GM21526 (cell line): ENCODE measurements at regions not wholly inside any gene's neighbourhood (a gene's known extent, or its start where the extent isn't known, plus 50 kb on each side); places are given as distances from the start of the nearest gene placed in this dataset.
"Not testable (repeated sequence)": the region's sequence is repeated elsewhere in the genome, so short reads cannot be mapped to it uniquely, and the experiment has no call there.

Experiments
- ATAC-seq: cut with Tn5 transposase; IDR thresholded peaks from one replicate; pipeline ENCODE4 v1.9.1; 2021; ENCODE audit warnings: moderate library complexity; ENCODE audit not compliant: unreplicated experiment, low FRiP score

DNA sequence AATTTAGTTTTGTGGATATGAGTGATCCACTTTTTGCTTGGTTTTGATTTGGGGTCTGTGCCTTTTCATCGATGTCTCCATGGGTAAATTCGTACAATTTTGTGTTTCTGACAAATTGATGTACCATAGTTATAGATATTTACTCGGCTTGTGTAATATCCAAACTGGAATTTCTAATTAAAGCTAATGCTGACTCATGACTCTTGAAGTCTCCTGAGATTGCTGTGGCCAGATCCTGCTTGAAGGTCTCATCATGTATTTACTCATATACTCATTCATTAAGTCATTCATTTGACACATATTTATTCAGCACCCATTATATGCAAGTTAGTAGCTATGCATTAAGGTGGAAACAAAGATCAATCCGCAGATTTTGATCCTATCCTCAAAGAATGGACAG lies 423.2 kb downstream of the RWDD3 start:
- ATAC-seq = no peak

DNA sequence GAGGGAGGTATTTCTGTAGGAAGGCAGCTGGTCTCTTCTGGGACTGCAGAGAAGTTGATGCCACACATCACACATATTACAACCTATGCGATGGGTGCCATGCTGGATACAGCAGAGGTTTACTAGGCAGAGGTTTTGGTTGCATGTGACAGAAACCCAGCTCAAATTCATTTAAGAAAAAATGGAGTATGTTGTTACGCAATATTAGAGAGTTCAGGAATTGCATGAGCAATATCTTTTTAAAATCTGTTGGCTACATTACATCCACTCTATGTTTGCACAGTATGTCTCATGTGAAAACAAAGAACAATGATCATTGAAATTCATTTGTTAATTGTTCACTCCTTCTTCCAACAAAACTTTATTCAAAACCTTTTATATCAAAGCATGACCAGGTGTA lies 425.2 kb downstream of the RWDD3 start:
- no peak for ATAC-seq

DNA sequence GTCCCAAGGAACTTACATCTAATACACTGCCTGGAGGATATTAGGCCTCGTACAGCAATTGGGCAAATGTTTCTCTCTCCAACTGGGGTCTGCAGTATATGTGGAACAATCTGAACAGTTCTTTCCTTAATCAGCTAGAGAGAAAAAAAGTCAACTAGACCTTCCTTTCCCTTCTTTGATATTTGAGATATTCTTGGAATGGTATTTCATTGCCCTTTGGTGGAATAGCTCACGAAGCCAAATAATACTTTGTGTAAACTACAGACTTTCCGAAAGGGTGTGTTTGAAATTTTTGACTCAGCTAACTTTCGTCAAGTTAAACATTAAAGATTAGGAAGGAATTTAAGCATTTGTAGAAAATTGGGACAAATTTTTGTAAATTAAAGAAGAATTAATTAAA lies 425.6 kb downstream of the RWDD3 start:
- ATAC-seq = no peak

DNA sequence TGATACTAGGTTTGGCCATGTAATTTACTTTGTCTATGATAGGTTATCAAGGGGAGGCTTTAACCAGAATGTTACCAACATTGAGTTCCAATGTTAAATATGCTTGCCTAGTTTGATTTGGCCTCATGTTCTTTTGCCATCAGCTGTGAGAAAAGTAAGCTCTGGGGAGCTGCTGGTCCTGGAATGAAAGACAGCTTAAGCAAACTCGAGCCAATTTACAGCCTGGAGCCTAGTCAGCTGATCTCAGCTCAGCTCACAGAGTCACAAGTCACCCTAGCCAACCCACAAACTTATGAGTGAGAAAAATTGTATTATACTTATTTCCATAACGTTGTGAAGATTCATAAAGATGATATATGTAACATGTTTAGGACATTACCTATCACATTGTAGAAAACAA lies 426.7 kb downstream of the RWDD3 start:
- no peak for ATAC-seq

DNA sequence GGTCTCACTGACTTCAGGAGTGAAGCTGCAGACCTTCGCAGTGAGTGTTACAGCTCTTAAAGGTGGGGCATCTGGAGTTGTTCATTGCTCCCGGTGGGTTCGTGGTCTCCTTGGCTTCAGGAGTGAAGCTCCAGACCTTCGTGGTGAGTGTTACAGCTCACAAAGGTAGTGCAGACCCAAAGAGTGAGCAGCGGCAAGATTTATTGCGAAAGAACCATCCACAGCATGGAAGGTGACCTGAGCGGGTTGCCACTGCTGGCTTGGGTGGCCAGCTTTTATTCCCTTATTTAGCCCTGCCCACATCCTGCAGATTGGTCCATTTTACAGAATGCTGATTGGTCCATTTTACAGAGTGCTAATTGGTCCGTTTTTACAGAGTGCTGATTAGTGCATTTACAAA lies 429.5 kb downstream of the RWDD3 start:
- not testable (repeated sequence) for ATAC-seq

DNA sequence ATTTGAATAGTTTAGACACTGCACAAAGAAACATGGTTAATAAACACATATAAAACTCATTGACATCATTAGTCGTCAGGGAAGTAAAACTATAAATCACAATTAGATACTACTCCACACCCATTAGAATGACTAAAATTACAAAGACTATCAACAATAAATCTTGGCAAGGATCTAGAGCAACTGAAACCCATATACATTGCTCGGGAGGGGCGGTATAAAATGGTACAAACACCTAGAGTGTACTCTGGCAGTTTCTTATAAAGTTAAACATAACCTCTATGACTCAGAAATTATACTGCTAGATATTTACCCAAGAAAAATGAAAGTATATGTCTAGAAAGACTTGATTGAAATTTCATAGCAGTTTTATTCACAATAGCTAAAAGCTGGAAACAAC lies 434.2 kb downstream of the RWDD3 start:
- no peak for ATAC-seq

DNA sequence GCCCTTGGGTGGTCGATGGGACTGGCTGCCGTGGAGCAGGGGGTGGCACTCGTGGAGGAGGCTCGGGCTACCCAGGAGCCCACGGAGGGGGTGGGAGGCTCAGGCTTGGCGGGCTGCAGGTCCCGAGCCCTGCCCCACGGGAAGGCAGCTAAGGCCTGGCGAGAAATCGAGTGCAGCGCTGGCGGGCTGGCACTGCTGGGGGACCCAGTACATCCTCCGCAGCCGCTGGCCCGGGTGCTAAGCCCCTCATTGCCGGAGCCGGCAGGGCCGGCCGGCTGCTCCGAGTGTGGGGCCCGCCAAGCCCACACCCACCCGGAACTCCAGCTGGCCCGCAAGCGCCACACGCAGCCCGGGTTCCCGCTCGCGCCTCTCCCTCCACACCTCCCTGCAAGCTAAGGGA lies 435.6 kb downstream of the RWDD3 start:
- ATAC-seq = not testable (repeated sequence)

DNA sequence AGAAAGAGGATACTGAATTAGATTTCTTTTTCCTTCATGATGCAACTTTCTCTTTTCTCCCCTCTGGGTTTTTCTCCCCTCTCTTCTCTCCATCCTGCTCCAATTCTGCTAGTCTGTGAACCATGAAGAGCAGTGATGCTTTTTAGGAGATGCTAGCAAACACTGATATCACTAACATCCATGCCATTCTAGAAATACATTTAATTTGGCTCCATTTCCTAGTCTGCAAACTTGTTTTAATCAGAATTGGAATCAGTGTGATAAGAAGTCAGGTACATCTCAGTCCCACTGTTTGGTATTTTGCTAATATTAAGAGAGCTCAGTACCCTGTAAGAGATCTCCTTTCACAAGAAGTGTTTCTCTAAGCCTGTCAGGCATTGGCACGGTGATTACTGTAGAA lies 437.1 kb downstream of the RWDD3 start:
- no peak for ATAC-seq

DNA sequence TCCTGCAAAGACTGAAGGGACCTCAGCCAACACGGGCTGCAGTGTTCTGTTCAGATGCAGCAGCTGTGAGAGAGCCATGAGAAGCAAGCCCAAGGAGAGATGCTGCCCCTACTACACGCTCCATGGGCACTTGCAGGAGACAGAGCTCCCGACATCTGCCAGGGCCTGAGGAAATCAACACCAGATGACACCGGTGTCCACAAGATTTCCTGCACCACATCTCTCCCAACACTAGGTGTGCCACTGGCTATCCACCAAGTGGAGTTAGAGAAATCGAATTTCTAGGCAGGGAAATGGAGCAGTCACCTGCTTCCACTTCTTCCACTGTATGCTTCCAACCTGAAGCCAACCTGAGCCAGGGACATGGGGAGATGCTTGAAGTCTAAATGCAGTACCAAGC lies 445.3 kb downstream of the RWDD3 start:
- no peak for ATAC-seq

DNA sequence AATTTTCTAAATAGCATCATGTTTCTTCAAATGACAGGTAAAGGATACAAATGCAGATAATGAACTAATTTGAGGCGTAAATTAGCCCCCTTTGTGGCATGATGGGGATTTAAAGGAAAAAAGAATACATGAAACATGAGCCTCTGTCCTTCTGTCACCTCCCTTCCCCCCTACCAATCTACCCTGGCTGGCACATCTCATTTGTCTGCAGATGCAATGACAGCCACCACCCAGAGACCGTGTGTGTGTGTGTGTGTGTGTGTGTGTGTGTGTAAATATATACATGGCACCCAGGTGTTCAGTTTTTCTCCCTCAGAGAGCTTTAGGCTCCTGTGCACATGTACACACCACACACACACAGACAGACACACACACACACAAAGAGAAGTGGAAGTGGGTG lies 451.1 kb downstream of the RWDD3 start:
- ATAC-seq = no peak

DNA sequence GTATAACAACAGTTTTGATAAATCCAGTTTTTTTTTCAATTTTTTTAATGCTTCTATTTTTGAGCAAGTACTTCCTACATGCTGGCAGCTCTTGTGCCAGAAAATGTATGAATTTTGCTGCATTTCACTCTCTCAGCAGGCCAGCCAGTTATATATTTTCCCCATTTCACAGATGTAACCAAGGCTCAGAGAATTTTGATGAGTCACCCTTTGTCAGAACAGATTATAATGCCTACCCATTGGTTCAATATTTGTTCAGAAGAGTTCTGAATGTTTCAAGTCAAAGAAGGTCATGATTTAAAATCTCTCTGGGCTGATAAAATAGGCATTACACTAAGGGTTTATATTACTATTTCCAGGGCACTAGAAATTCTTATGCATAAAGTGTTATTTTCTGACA lies 452.2 kb downstream of the RWDD3 start:
- ATAC-seq = no peak

DNA sequence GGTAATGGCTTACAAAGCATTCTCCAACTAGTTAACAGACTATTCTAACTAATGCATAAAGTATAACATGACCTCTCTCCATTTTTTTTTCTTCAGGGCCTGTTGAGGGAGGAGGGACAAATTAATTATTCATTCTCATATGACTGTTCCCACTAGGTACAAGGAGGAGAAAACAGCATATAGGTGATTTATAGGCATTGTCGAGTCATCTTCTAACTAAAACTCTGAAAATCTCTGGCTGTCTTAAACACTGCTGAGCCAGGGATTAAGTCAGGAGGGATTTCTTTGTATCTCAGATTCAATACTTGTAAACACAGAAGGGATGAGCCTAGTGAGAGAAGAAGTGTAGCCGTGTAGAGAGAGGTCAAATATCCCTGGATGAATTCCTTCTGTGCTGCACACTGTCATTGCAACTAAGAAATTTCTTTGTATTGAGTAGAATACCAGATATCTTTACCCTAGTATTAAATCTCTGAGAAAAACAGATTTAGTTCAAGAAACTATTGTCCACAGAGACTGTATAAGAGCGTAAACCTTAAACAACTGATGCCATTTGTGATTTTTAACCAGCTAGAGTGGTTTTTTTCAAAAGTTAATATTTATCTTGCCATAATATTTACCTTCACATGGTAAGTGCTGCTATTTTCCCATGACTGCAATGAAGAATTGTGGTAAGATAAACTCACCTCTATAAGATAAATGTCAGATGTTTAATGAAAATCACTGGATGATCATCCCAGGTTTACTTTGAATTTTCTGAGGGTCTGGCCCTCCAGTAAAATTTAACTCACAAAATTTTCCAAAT lies 465.3 kb downstream of the RWDD3 start:
- ATAC-seq = no peak

DNA sequence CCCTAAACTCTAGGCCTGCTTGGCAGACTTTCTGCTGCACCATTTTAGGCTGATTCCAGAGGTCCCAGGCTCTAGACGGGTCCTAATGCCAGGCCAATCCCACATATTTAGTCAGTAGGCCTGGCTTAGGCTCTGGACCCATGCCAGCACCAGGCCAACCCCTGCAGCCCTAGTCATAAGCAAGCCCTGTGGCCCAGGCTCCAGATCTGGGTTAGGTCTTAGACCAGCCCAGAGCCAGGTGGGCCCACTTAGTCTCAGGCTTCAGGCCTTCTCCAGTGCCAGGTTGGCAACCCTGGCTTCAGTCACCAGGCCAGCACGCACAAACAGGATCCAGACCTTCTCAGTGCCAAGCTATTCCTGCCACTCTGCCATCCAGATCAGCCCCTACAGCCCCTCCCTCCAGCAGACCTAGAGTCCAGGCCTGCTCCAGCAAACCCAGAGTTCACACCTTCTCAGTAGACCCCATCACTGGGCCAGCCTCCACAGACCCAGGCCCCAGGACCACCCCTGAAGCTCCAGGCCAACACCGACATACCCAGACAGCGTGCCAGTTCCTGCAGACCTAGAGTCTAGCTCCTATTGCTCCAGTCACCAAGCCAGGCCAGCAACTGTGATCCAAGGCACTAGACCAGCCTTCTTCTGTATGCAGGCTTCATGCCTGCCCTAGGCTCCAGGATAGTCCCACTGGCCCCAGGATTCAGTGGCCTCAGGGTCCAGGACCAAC lies 467.6 kb downstream of the RWDD3 start:
- ATAC-seq = no peak

DNA sequence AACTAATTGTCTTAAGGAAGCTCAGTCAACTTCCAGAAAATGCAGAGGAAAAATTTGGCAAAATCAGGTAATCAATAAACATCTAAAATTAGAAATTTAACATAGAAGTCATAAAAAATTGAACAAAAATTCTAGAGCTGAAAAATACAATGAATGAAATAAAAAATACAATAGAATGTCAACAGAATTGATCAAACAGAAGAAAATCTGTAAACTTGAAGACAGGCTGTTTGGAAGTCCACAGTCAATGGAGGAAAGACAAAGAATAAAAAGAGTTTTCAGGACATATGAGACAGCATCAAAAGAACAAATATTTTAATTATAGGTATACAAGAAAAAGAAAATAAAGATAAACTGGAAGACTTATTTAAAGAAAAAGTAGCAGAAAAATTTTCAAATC lies 469.0 kb downstream of the RWDD3 start:
- no peak for ATAC-seq

DNA sequence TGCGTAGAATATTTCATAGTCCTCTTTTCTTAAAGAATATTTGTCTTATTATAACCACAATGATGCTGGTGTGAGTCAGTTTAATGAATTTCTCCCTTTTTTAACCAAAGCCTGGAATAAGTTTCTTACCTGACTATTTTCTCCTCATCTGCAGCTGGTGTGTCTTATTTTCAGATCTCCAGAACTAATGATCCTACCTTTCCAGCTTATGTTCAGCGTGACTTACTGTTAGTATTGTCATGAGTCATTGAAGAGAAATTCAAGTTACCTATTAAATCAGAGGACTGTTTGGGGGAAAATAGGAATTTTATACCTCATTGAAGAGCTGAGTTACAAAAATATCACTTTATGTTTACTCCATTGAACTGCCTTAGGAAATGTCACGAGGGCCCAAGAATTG lies 482.1 kb downstream of the RWDD3 start:
- no peak for ATAC-seq

DNA sequence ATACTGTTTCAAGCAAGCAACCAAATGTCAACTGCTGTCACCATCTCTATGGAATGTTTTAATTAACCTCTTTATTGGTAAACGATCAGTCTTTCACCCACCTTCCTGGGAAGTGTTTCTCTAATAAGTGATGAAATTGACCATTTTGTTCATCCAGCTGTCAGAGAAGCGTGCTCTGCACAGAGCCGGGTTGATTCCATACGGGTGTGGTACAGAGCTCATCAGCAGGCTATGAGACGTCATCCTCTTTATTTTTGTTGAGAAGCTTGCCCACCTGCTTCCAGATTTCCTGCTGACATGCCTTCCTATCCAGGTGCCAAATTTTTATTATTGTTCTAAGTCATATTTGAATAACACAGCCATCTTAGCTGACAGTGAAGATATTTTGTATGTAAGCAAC lies 482.5 kb downstream of the RWDD3 start:
- ATAC-seq = no peak

DNA sequence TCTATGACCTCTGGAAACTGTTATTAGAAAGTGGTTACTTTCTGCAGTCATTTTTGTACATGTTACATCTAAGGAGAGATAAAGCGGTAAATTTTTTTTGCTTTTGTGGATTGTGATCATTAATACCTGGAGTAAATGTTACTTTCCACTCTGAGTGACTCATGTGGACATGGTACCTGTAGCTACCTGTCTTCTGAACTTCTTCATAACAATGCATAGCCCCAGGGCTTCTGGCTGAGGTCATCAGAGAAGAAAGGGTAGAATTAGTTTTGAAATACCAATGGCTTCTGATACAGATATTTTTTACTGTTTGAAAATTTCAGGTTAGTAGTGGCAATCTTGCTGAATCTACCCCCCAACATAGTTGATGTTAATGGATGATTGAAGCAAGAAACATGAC lies 489.3 kb downstream of the RWDD3 start:
- ATAC-seq = no peak

DNA sequence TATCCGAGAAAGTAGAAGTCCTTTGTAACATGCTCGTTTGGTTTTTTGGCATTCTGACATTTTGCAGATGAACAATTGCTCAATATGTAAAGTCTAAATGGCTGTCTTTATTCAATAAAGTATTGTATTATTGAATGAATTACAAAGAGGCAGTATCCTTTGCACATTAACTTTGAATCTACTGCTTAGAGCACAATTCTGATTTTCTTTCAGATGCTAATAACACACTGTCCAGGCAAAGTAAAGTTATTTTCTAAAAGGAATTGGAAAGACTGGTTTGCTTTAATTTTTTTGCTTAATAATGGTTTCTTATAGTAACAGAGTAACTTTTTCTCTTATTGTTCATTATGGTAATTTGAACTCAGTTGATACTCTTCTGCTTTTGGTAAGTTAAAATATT lies 494.8 kb downstream of the RWDD3 start:
- no peak for ATAC-seq

DNA sequence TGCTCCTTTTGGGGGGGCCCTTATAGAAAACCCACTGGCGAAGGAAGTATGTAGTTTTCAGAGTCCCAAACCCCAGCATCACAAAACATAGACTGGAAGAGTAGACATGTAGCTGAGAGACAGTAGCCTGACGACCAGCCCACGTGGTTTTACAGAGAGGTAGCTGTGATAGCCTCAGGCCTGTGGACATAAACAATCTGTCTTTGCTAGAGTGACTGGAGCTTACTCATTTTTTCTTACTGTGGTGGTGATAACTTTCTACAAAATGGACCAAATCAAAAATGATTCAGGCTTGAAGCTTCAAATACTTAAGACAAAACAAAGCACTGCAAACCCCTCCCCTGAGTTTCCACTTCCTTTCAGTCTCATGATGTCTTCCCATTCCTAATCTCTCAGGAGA lies 497.0 kb downstream of the RWDD3 start:
- ATAC-seq = no peak

DNA sequence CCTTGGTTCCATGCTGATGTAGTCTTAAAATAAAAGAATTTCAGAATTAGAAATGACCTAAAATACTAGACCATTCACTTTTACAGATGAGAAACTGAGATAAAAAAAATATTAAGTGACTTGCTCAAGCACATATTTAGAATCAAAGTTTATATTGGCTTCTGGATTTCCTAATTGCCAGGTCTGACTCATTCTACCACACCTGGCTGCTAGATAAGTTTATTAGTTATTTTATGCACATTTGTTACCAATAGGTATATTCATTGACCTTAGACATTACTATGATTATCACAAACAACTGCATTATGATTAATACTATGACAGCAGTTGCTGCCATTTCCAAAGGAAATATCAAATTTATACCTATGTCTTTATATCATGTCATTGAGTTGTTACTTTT lies 497.5 kb downstream of the RWDD3 start:
- no peak for ATAC-seq

DNA sequence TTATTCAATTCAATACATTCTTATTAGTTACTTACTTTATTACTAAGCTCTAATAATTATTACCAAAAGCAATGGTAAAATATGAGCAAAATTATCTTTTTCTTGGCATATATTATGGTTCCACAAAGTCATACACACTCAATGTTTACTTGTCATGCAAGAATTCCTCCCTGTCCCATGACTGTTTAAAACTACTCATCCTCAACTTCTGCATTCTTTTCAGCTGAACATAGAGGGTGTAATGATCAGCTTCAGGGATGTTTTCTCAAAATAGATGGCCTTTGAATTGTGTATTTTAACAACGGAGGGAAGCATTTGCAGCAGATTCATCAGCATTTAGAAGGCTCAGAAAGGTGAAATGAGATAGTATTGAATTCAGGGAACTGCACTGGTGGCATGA lies 499.0 kb downstream of the RWDD3 start:
- ATAC-seq = no peak

DNA sequence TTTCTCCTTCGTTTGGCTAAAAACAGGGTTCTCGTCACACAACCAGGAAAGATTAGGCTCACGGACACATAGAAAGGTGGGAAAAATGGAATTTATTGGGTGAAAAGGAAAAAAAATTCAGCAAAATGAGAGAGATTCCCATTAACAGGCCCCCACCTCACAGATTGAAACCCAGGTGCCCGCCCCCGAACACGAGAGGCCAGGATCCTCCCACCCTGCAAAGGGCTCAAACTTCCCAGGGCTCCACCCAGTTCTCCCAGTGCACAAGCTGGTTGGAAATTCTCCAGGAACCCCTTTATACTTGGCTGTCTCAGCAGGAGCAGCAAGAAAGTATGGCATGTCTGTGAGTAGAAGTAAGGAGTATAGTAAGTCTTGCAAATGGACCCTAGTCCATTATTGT lies 499.7 kb downstream of the RWDD3 start:
- ATAC-seq = no peak
